IMR-90 (cell line): ENCODE measurements at regions not wholly inside any gene's neighbourhood (a gene's known extent, or its start where the extent isn't known, plus 50 kb on each side); places are given as distances from the start of the nearest gene placed in this dataset.

ENCODE experiments used
- ATAC-seq: fragments of 200-7000 bp; cut with Tn5 transposase; 2 replicates; pipeline ENCODE4 v1.9.1; 2020; ENCODE audit warnings: low read depth, mild to moderate bottlenecking, moderate library complexity
- BruUV-seq: library from RNA; stranded (reverse); fragments of 400-500 nt; replicated peaks from 2 replicates; lab custom pipeline; 2021; lab: Mats Ljungman, UMichigan
- CTCF ChIA-PET: fragments of 300-600 bp; formaldehyde crosslinking; extraction: SDS; loops from one replicate; lab custom pipeline; 2021; ENCODE audit warnings: antibody characterized with exemption; lab: Yijun Ruan, JAX
- POLR2A ChIA-PET: fragments of 300-600 bp; sonication (Branson Sonifier 250); formaldehyde crosslinking; loops from one replicate; lab custom pipeline; 2022; ENCODE audit warnings: antibody characterized with exemption; ENCODE audit not compliant: unreplicated experiment; lab: Charles Lee
- DNase-seq: peaks from one replicate; pipeline ENCODE4 v3.0.0; 2013
- H2AFZ ChIP-seq: replicated peaks from 2 replicates; pipeline ENCODE3; 2013; ENCODE audit warnings: low read length, mild to moderate bottlenecking; ENCODE audit not compliant: poor library complexity
- H2AK5ac ChIP-seq: 2 replicates; pipeline ENCODE4 v1.6.1; 2013; ENCODE audit warnings: low read depth, low read length, inconsistent platforms
- H2AK9ac ChIP-seq: replicated peaks from 2 replicates; pipeline ENCODE3; 2013; ENCODE audit warnings: mild to moderate bottlenecking, low read depth, low read length, moderate library complexity; ENCODE audit not compliant: poor library complexity
- H2BK120ac ChIP-seq: 2 replicates; pipeline ENCODE4 v1.6.1; 2013; ENCODE audit warnings: low read depth, low read length, inconsistent platforms
- H2BK15ac ChIP-seq: 3 replicates; pipeline ENCODE4 v1.6.1; 2013; ENCODE audit warnings: low read depth, low read length, inconsistent platforms
- H2BK20ac ChIP-seq: 2 replicates; pipeline ENCODE4 v1.6.1; 2013; ENCODE audit warnings: low read depth, mild to moderate bottlenecking, inconsistent platforms, low read length, moderate library complexity
- H2BK5ac ChIP-seq: 2 replicates; pipeline ENCODE4 v1.6.1; 2013; ENCODE audit warnings: mild to moderate bottlenecking, low read depth, low read length, inconsistent platforms; ENCODE audit not compliant: poor library complexity, severe bottlenecking
- H3K14ac ChIP-seq: replicated peaks from 2 replicates; pipeline ENCODE4 v1.6.1; 2013; ENCODE audit warnings: low read depth, low read length, inconsistent platforms
- H3K18ac ChIP-seq: 2 replicates; pipeline ENCODE4 v1.6.1; 2013; ENCODE audit warnings: low read depth, low read length, control low read depth
- H3K23ac ChIP-seq: 2 replicates; pipeline ENCODE4 v1.6.1; 2013; ENCODE audit warnings: low read depth, low read length, inconsistent platforms
- H3K27ac ChIP-seq: 2 replicates; pipeline ENCODE4 v1.5.1; 2013; ENCODE audit warnings: mild to moderate bottlenecking, control low read depth, low read length; ENCODE audit not compliant: insufficient read depth
- H3K27me3 ChIP-seq: 2 replicates; pipeline ENCODE4 v1.6.1; 2013; ENCODE audit warnings: low read length; ENCODE audit not compliant: control insufficient read depth, insufficient read depth
- H3K36me3 ChIP-seq: 2 replicates; pipeline ENCODE4 v1.6.1; 2013; ENCODE audit warnings: low read length, mixed read lengths; ENCODE audit not compliant: control insufficient read depth, insufficient read depth
- H3K4ac ChIP-seq: 2 replicates; pipeline ENCODE4 v1.6.1; 2013; ENCODE audit warnings: low read depth, low read length, inconsistent platforms
- H3K4me1 ChIP-seq: 2 replicates; pipeline ENCODE4 v1.6.1; 2013; ENCODE audit warnings: low read length, mixed read lengths; ENCODE audit not compliant: control insufficient read depth, insufficient read depth
- H3K4me2 ChIP-seq: 2 replicates; pipeline ENCODE4 v1.6.1; 2013; ENCODE audit warnings: low read depth, mild to moderate bottlenecking, control low read depth, low read length, moderate library complexity
- H3K4me3 ChIP-seq: 2 replicates; pipeline ENCODE4 v1.5.1; 2013; ENCODE audit warnings: low read depth, mild to moderate bottlenecking, control low read depth, low read length, moderate library complexity; ENCODE audit not compliant: insufficient read depth
- H3K56ac ChIP-seq: 2 replicates; pipeline ENCODE4 v1.6.1; 2013; ENCODE audit warnings: low read length, inconsistent platforms; ENCODE audit not compliant: insufficient read depth; ENCODE audit errors: extremely low read depth
- H3K79me1 ChIP-seq, 2 experiments: 2 replicates each; pipeline ENCODE4 v1.6.1; 2013; ENCODE audit warnings: low read length in 2 of 2, inconsistent platforms in 1 of 2, low read depth in 1 of 2
- H3K9ac ChIP-seq: 2 replicates; pipeline ENCODE4 v1.6.1; 2013; ENCODE audit warnings: low read depth, low read length, control low read depth
- H3K9me1 ChIP-seq: 2 replicates; pipeline ENCODE4 v1.6.1; 2013; ENCODE audit warnings: low read length, inconsistent platforms; ENCODE audit not compliant: insufficient read depth
- H3K9me3 ChIP-seq: 2 replicates; pipeline ENCODE4 v1.6.1; 2013; ENCODE audit warnings: low read length; ENCODE audit not compliant: control insufficient read depth, insufficient read depth
- H4K20me1 ChIP-seq: 2 replicates; pipeline ENCODE4 v1.6.1; 2013; ENCODE audit warnings: low read length, inconsistent platforms; ENCODE audit not compliant: insufficient read depth
- H4K5ac ChIP-seq: 2 replicates; pipeline ENCODE4 v1.6.1; 2013; ENCODE audit warnings: mild to moderate bottlenecking, low read depth, low read length, control low read depth
- H4K8ac ChIP-seq, 2 experiments: 2 replicates each; pipeline ENCODE4 v1.6.1; 2013; ENCODE audit warnings: low read depth in 2 of 2, low read length in 2 of 2, control low read depth in 1 of 2, inconsistent platforms in 1 of 2
- H4K91ac ChIP-seq: 2 replicates; pipeline ENCODE4 v1.6.1; 2013; ENCODE audit warnings: low read depth, low read length, inconsistent platforms; ENCODE audit not compliant: insufficient read depth
- BHLHE40 ChIP-seq: fragments of 150-350 bp; IDR thresholded peaks from 2 replicates; pipeline ENCODE4 v1.6.1; 2016; ENCODE audit warnings: mild to moderate bottlenecking, low read depth, low read length
- CEBPB ChIP-seq: IDR thresholded peaks from 2 replicates; pipeline ENCODE4 v1.6.1; 2012; ENCODE audit warnings: low read depth, low read length, improper control_type of control experiment
- CHD1 ChIP-seq: IDR thresholded peaks from 2 replicates; pipeline ENCODE4 v1.6.1; 2012; ENCODE audit warnings: low read depth, low read length, improper control_type of control experiment
- CTCF ChIP-seq: conservative IDR thresholded peaks from 2 replicates; pipeline ENCODE4 v1.5.1; 2012; ENCODE audit warnings: mild to moderate bottlenecking, low read depth, low read length, improper control_type of control experiment
- ELK1 ChIP-seq: fragments of 150-350 bp; IDR thresholded peaks from 2 replicates; pipeline ENCODE4 v1.6.1; 2016; ENCODE audit warnings: low read depth, mild to moderate bottlenecking, low read length, moderate library complexity, borderline replicate concordance
- FOS ChIP-seq: fragments of 150-350 bp; IDR thresholded peaks from 2 replicates; pipeline ENCODE4 v1.6.1; 2016; ENCODE audit warnings: low read depth, low read length
- MAFK ChIP-seq: IDR thresholded peaks from 2 replicates; pipeline ENCODE4 v1.6.1; 2012; ENCODE audit warnings: low read depth, low read length, improper control_type of control experiment
- MAZ ChIP-seq: IDR thresholded peaks from 2 replicates; pipeline ENCODE4 v1.6.1; 2012; ENCODE audit warnings: low read depth, mild to moderate bottlenecking, low read length, improper control_type of control experiment, moderate library complexity, borderline replicate concordance
- MXI1 ChIP-seq: IDR thresholded peaks from 2 replicates; pipeline ENCODE4 v1.6.1; 2012; ENCODE audit warnings: low read depth, mild to moderate bottlenecking, low read length, moderate library complexity, borderline replicate concordance
- NFE2L2 ChIP-seq: fragments of 150-350 bp; IDR thresholded peaks from 2 replicates; pipeline ENCODE4 v1.6.1; 2016; ENCODE audit warnings: low read depth, mild to moderate bottlenecking, low read length
- RAD21 ChIP-seq: IDR thresholded peaks from 2 replicates; pipeline ENCODE4 v1.6.1; 2012; ENCODE audit warnings: low read length, improper control_type of control experiment
- RCOR1 ChIP-seq: IDR thresholded peaks from 2 replicates; pipeline ENCODE4 v1.6.1; 2012; ENCODE audit warnings: mild to moderate bottlenecking, low read length, improper control_type of control experiment; ENCODE audit not compliant: insufficient replicate concordance
- RFX5 ChIP-seq: IDR thresholded peaks from 2 replicates; pipeline ENCODE4 v1.8.0; 2012; ENCODE audit warnings: low read depth, mild to moderate bottlenecking, low read length, moderate library complexity
- SMC3 ChIP-seq: fragments of 150-350 bp; IDR thresholded peaks from 2 replicates; pipeline ENCODE4 v1.6.1; 2016; ENCODE audit warnings: low read depth, mild to moderate bottlenecking, antibody characterized with exemption, low read length, moderate library complexity
- USF2 ChIP-seq: fragments of 150-350 bp; IDR thresholded peaks from 2 replicates; pipeline ENCODE4 v1.6.1; 2017; ENCODE audit warnings: mild to moderate bottlenecking, antibody characterized with exemption, low read length, low read depth
- WGBS, 2 experiments: methylation state at CpG; one replicate each; pipeline versions ENCODE4 v1.1.5 to v1.1.7; 2013; ENCODE audit warnings: missing lambda C conversion rate in 2 of 2; ENCODE audit not compliant: insufficient read length in 1 of 2; ENCODE audit errors: extremely low coverage in 2 of 2; 5-methylcytosine and 5-hydroxymethylcytosine counted together
- dilution Hi-C: fragments of 300-500 bp; cut with HindIII; formaldehyde crosslinking; loops from one replicate; pipeline ENCODE4 v1.14.3; 2018; ENCODE audit warnings: low sequenced_read_pairs; ENCODE audit not compliant: unreplicated experiment
- in situ Hi-C: fragments of 300-500 bp; cut with MboI; formaldehyde crosslinking; loops from 3 replicates; pipeline ENCODE4 v1.14.3; 2019; ENCODE audit warnings: low sequenced_read_pairs, inconsistent platforms, mixed read lengths
- intact Hi-C: fragments of 100-400 bp; cut with micrococcal nuclease; formaldehyde crosslinking; loops from 2 replicates; pipeline ENCODE4 v1.10.0; 2022

GRCh38 chr1:98402860-98403259 is 258.7 kb upstream of the SNX7 start:
- Histone ChIP-seq H4K5ac (no peak overlapping the region), H2AK5ac (no peak overlapping the region), H2BK120ac (no peak overlapping the region), H3K56ac (no peak overlapping the region), H3K4me2 (no peak overlapping the region), H3K27me3 (no peaks in the 10 kb centered on the region), H3K4me3 (no peak overlapping the region), H3K4ac (no peak overlapping the region), H3K9me1 (no peaks in the 10 kb centered on the region), H3K9me3 (no peaks in the 10 kb centered on the region), H4K91ac (no peak overlapping the region), H2BK5ac (no peak overlapping the region), H4K20me1 (no peaks in the 10 kb centered on the region), H3K27ac (no peak overlapping the region), H2AFZ (no peak overlapping the region), H3K23ac (no peak overlapping the region), H2AK9ac (no peak overlapping the region), H3K14ac (no peak overlapping the region), H3K79me1 (no peaks in the 10 kb centered on the region), H3K9ac (no peak overlapping the region), H3K4me1 (no peaks in the 10 kb centered on the region), H2BK15ac (no peak overlapping the region), H4K8ac (no peak overlapping the region), H3K36me3 (no peaks in the 10 kb centered on the region), H2BK20ac (no peak overlapping the region), H3K18ac (no peak overlapping the region)
- ChIA-PET POLR2A (no interaction called here), CTCF (no interaction called here)
- BruUV-seq = no TSS peak
- DNase-seq (no peak), ATAC-seq (no peak)
- WGBS, 2 experiments = no CpG with 5 or more reads among the region's 2 CpGs
- TF ChIP-seq RCOR1 = no peak
- TF ChIP-seq USF2 = no peak
- TF ChIP-seq MAZ = no peak
- no peak for TF ChIP-seq CHD1
- TF ChIP-seq FOS = no peak
- no peak for TF ChIP-seq RAD21
- no peak for TF ChIP-seq MAFK
- no peak for TF ChIP-seq MXI1
- TF ChIP-seq CTCF = no peak
- no peak for TF ChIP-seq BHLHE40
- no peak for TF ChIP-seq ELK1
- TF ChIP-seq NFE2L2 = no peak
- no peak for TF ChIP-seq CEBPB
- no peak for TF ChIP-seq RFX5
- no peak for TF ChIP-seq SMC3
- intact Hi-C loops (no loop called here), dilution Hi-C loops (no loop called here), in situ Hi-C loops (no loop called here)
